Endothelial cell of umbilical vein (primary cell): ENCODE measurements at regions not wholly inside any gene's neighbourhood (a gene's known extent, or its start where the extent isn't known, plus 50 kb on each side); places are given as distances from the start of the nearest gene placed in this dataset.

ENCODE experiments used
- BruUV-seq: library from RNA; stranded (reverse); fragments of 400-500 nt; replicated peaks from 2 replicates; lab custom pipeline; 2021; lab: Mats Ljungman, UMichigan
- CTCF ChIA-PET: fragments of 300-600, 350-600 bp; sonication (Branson Sonifier 250); formaldehyde crosslinking; loops from one replicate; lab custom pipeline; 2021; ENCODE audit warnings: antibody characterized with exemption, inconsistent platforms; lab: Charles Lee
- POLR2A ChIA-PET: fragments of 300-600, 350-600 bp; sonication (Branson Sonifier 250); formaldehyde crosslinking; loops from one replicate; lab custom pipeline; 2021; ENCODE audit warnings: antibody characterized with exemption, inconsistent platforms; lab: Charles Lee
- DNase-seq: peaks from one replicate; pipeline ENCODE4 v3.0.0-alpha.2; 2011; ENCODE audit warnings: low read depth, low spot score
- FAIRE-seq: peaks from 2 replicates; lab custom pipeline; 2011; peaks lifted over from hg19 to GRCh38; lab: Jason Lieb, UNC
- H2AFZ ChIP-seq: 2 replicates; pipeline ENCODE4 v1.6.0; 2012; ENCODE audit warnings: low read depth, low read length, control low read depth, inconsistent platforms
- H3K27ac ChIP-seq: 2 replicates; pipeline ENCODE4 v1.5.1; 2011; ENCODE audit warnings: low read depth, mild to moderate bottlenecking, control low read depth, low read length, moderate library complexity; ENCODE audit not compliant: insufficient read depth
- H3K27me3 ChIP-seq, 2 experiments: 2 replicates each; pipeline versions ENCODE4 v1.6.0 to v1.6.1; 2011; ENCODE audit warnings: low read length in 2 of 2, mixed read lengths in 1 of 2; ENCODE audit not compliant: control insufficient read depth in 2 of 2, insufficient read depth in 2 of 2
- H3K36me3 ChIP-seq, 2 experiments: 2 replicates in 1 of 2; 3 replicates in 1 of 2; pipeline ENCODE4 v1.5.1; 2011; ENCODE audit warnings: low read length in 2 of 2, mild to moderate bottlenecking in 1 of 2, moderate library complexity in 1 of 2; ENCODE audit not compliant: control insufficient read depth in 2 of 2, insufficient read depth in 2 of 2; ENCODE audit errors: extremely low read depth in 1 of 2
- H3K4me1 ChIP-seq: 3 replicates; pipeline ENCODE4 v1.5.1; 2011; ENCODE audit warnings: mild to moderate bottlenecking, low read length; ENCODE audit not compliant: control insufficient read depth, insufficient read depth; ENCODE audit errors: extremely low read depth
- H3K4me2 ChIP-seq: 2 replicates; pipeline ENCODE4 v1.6.1; 2011; ENCODE audit warnings: low read length, control low read depth, mixed read lengths; ENCODE audit not compliant: insufficient read depth
- H3K4me3 ChIP-seq, 3 experiments: fragments of 200-600 bp in 1 of 3; sonication (generic), shearing (Covaris generic) in 1 of 3; replicated peaks in 1 of 3; 2 replicates each; pipeline ENCODE4 v1.5.1; 2011 to 2016; ENCODE audit warnings: control low read depth in 3 of 3, low read length in 3 of 3, mild to moderate bottlenecking in 2 of 3, inconsistent platforms in 1 of 3, low read depth in 1 of 3, moderate library complexity in 1 of 3; ENCODE audit not compliant: insufficient read depth in 1 of 3
- H3K79me2 ChIP-seq: 2 replicates; pipeline ENCODE4 v1.6.0; 2012; ENCODE audit warnings: low read length, inconsistent platforms; ENCODE audit not compliant: control insufficient read depth, insufficient read depth
- H3K9ac ChIP-seq: replicated peaks from 2 replicates; pipeline ENCODE3; 2011; ENCODE audit warnings: low read length, control low read depth; ENCODE audit not compliant: insufficient read depth; ENCODE audit errors: extremely low read depth
- H3K9me1 ChIP-seq: replicated peaks from 3 replicates; pipeline ENCODE4 v1.6.0; 2011; ENCODE audit warnings: mild to moderate bottlenecking, low read length; ENCODE audit not compliant: control insufficient read depth, insufficient read depth; ENCODE audit errors: extremely low read depth
- H3K9me3 ChIP-seq: replicated peaks from 2 replicates; pipeline ENCODE4 v1.5.1; 2012; ENCODE audit warnings: low read length, inconsistent platforms; ENCODE audit not compliant: control insufficient read depth, insufficient read depth
- H4K20me1 ChIP-seq: replicated peaks from 2 replicates; pipeline ENCODE3; 2011; ENCODE audit warnings: mild to moderate bottlenecking, low read length; ENCODE audit not compliant: control insufficient read depth, insufficient read depth; ENCODE audit errors: extremely low read depth
- CTCF ChIP-seq, 2 donors: IDR thresholded peaks; 1 replicate in 1 of 2; 2 replicates in 1 of 2; pipeline ENCODE4 v1.5.1; 2011; ENCODE audit warnings: low read length in 2 of 2, mild to moderate bottlenecking in 2 of 2, moderate library complexity in 2 of 2, control low read depth in 1 of 2, inconsistent platforms in 1 of 2, low read depth in 1 of 2; ENCODE audit not compliant: insufficient read depth in 1 of 2; ENCODE audit errors: extremely low read depth in 1 of 2
- EZH2 ChIP-seq: IDR thresholded peaks from 2 replicates; pipeline ENCODE4 v1.6.1; 2012; ENCODE audit warnings: borderline replicate concordance, low read depth, mild to moderate bottlenecking, moderate library complexity, low read length, inconsistent platforms; ENCODE audit not compliant: severe bottlenecking
- FOS ChIP-seq: IDR thresholded peaks from 2 replicates; pipeline ENCODE4 v1.6.1; 2011; ENCODE audit warnings: mild to moderate bottlenecking, low read length, moderate library complexity, borderline replicate concordance; ENCODE audit not compliant: insufficient read depth
- GATA2 ChIP-seq: IDR thresholded peaks from 2 replicates; pipeline ENCODE4 v1.7.0; 2011; ENCODE audit warnings: low read depth, mild to moderate bottlenecking, moderate library complexity, mixed read lengths, low read length; ENCODE audit not compliant: insufficient read length, insufficient read depth
- JUN ChIP-seq: IDR thresholded peaks from 2 replicates; pipeline ENCODE4 v1.6.1; 2011; ENCODE audit warnings: borderline replicate concordance, low read depth; ENCODE audit not compliant: insufficient read length, insufficient read depth
- MYC ChIP-seq: IDR thresholded peaks from one replicate; pipeline ENCODE4 v1.6.1; 2011; ENCODE audit warnings: mild to moderate bottlenecking, low read depth, low read length
- POLR2A ChIP-seq: IDR thresholded peaks from 2 replicates; pipeline ENCODE4 v1.6.1; 2012; ENCODE audit warnings: low read depth, mild to moderate bottlenecking, control low read depth, low read length
- POLR2AphosphoS5 ChIP-seq: IDR thresholded peaks from 2 replicates; pipeline ENCODE4 v1.6.1; 2012; ENCODE audit warnings: low read depth, mild to moderate bottlenecking, control low read depth, low read length, moderate library complexity; ENCODE audit not compliant: insufficient read depth
- dilution Hi-C: fragments of 300-500 bp; cut with MboI; formaldehyde crosslinking; loops from one replicate; pipeline ENCODE4 v1.15.0; 2019; ENCODE audit warnings: low sequenced_read_pairs; ENCODE audit not compliant: extremely low pct_ligation_motif_present
- intact Hi-C: fragments of 100-400 bp; cut with micrococcal nuclease; formaldehyde crosslinking; loops from one replicate; pipeline ENCODE4 v1.10.0; 2022
- TF ChIP-seq, protein P1 (sequence below): IDR thresholded peaks from 2 replicates; pipeline ENCODE4 v1.6.1; 2011; ENCODE audit not compliant: insufficient read depth, insufficient read length

GRCh38 chr6:74840953-74841352 is 364.9 kb downstream of the COL12A1 start:
- H3K9me3 ChIP-seq, result no peaks in the 10 kb centered on the region
- dilution Hi-C loops, result no loop called here

More at GRCh38 chr6:74840953-74841352, 364.9 kb downstream of the COL12A1 start:
- no TSS peak for BruUV-seq
- FAIRE-seq (no peak), DNase-seq (no peak)
- no peak overlapping the region for H2AFZ ChIP-seq
- intact Hi-C loops, result no loop called here
- no peak overlapping the region for H3K4me2 ChIP-seq
- POLR2A ChIA-PET, result no interaction called here
- no peak overlapping the region for H3K4me3 ChIP-seq
- H3K9ac ChIP-seq, result no peak overlapping the region
- no peaks in the 10 kb centered on the region for H3K9me1 ChIP-seq
- H3K36me3 ChIP-seq, result no peaks in the 10 kb centered on the region
- H3K27me3 ChIP-seq, result no peaks in the 10 kb centered on the region
- no peak for TF ChIP-seq JUN
- TF ChIP-seq, protein P1, sequence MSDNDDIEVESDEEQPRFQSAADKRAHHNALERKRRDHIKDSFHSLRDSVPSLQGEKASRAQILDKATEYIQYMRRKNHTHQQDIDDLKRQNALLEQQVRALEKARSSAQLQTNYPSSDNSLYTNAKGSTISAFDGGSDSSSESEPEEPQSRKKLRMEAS, result no peak
- TF ChIP-seq GATA2, result no peak
- TF ChIP-seq EZH2, result no peak
- TF ChIP-seq CTCF (IDR thresholded peaks at IDR 0.05; ENCODE audit: extremely low read depth in 1 of 2, insufficient read depth in 1 of 2, low read depth in 1 of 2, low read length in 2 of 2), result no peak
- TF ChIP-seq POLR2A, result no peak
- no peak for TF ChIP-seq POLR2AphosphoS5
- no peak for TF ChIP-seq FOS
- TF ChIP-seq MYC, result no peak
- CTCF ChIA-PET, result interaction anchor here (1.3 kb wide), 1 partner anchor 10 kb away, joined by 3 read pairs; no protein-coding TSS in a partner anchor
- H4K20me1 ChIP-seq, result no peaks in the 10 kb centered on the region
- H3K4me1 ChIP-seq, result no peaks in the 10 kb centered on the region
- no peak overlapping the region for H3K27ac ChIP-seq
- no peaks in the 10 kb centered on the region for H3K79me2 ChIP-seq
